H1 (cell line): ENCODE measurements at regions not wholly inside any gene's neighbourhood (a gene's known extent, or its start where the extent isn't known, plus 50 kb on each side); places are given as distances from the start of the nearest gene placed in this dataset.

Experiments used
- CTCF ChIA-PET: fragments of 300-600 bp; sonication (Branson Sonifier 250); formaldehyde crosslinking; loops from one replicate; lab custom pipeline; 2021; ENCODE audit not compliant: partially characterized antibody; lab: Charles Lee
- POLR2A ChIA-PET: fragments of 300-600 bp; sonication (Branson Sonifier 250); formaldehyde crosslinking; loops from one replicate; lab custom pipeline; 2021; ENCODE audit warnings: inconsistent platforms; ENCODE audit not compliant: partially characterized antibody; lab: Charles Lee
- DNase-seq, 2 experiments: peaks; one replicate each; pipeline versions ENCODE4 v3.0.0 to v3.0.0-alpha.2; 2010 to 2022; ENCODE audit warnings: low spot score in 2 of 2, low read depth in 1 of 2, mixed read lengths in 1 of 2
- FAIRE-seq: peaks from 2 replicates; lab custom pipeline; 2011; peaks lifted over from hg19 to GRCh38; lab: Jason Lieb, UNC
- H2AFZ ChIP-seq: 2 replicates; pipeline ENCODE4 v1.8.1; 2012; ENCODE audit warnings: low read length, inconsistent platforms
- H2AK5ac ChIP-seq: 2 replicates; pipeline ENCODE4 v1.6.1; 2013; ENCODE audit warnings: low read depth, low read length
- H2BK120ac ChIP-seq: replicated peaks from 2 replicates; pipeline ENCODE3; 2013; ENCODE audit warnings: low read depth, low read length, inconsistent platforms
- H2BK12ac ChIP-seq: 2 replicates; pipeline ENCODE4 v1.6.1; 2013; ENCODE audit warnings: low read depth, low read length
- H2BK15ac ChIP-seq: 2 replicates; pipeline ENCODE4 v1.6.1; 2013; ENCODE audit warnings: low read length
- H2BK20ac ChIP-seq: 2 replicates; pipeline ENCODE4 v1.6.1; 2013; ENCODE audit warnings: low read length
- H2BK5ac ChIP-seq: 2 replicates; pipeline ENCODE4 v1.6.1; 2013; ENCODE audit warnings: low read depth, low read length
- H3K14ac ChIP-seq: 2 replicates; pipeline ENCODE4 v1.6.1; 2013; ENCODE audit warnings: inconsistent platforms; ENCODE audit not compliant: insufficient read length
- H3K18ac ChIP-seq: 2 replicates; pipeline ENCODE4 v1.6.1; 2013; ENCODE audit warnings: low read length; ENCODE audit errors: extremely low read depth
- H3K23ac ChIP-seq: 2 replicates; pipeline ENCODE4 v1.6.1; 2013; ENCODE audit warnings: inconsistent platforms; ENCODE audit not compliant: insufficient read length
- H3K23me2 ChIP-seq: 2 replicates; pipeline ENCODE4 v1.6.1; 2013; ENCODE audit warnings: low read depth, low read length
- H3K27ac ChIP-seq: 2 replicates; pipeline ENCODE4 v1.6.1; 2011; ENCODE audit warnings: low read depth, low read length, inconsistent platforms
- H3K27me3 ChIP-seq, 4 experiments: replicated peaks in 1 of 4; 1 replicate in 1 of 4; 2 replicates in 3 of 4; pipeline versions ENCODE4 v1.6.1 to v1.8.1; 2011 to 2013; ENCODE audit warnings: low read length in 3 of 4, mild to moderate bottlenecking in 3 of 4, inconsistent platforms in 2 of 4, mixed read lengths in 2 of 4, moderate library complexity in 1 of 4; ENCODE audit not compliant: control insufficient read depth in 3 of 4, insufficient read depth in 3 of 4; ENCODE audit errors: extremely low read depth in 1 of 4
- H3K36me3 ChIP-seq, 4 experiments: 2 replicates each; pipeline versions ENCODE4 v1.6.1 to v1.8.1; 2011 to 2013; ENCODE audit warnings: mild to moderate bottlenecking in 4 of 4, low read length in 3 of 4, moderate library complexity in 2 of 4, control low read depth in 1 of 4, inconsistent platforms in 1 of 4; ENCODE audit not compliant: insufficient read depth in 4 of 4, control insufficient read depth in 2 of 4
- H3K4ac ChIP-seq: replicated peaks from 2 replicates; pipeline ENCODE3; 2013; ENCODE audit warnings: low read length, low read depth, mixed read lengths, inconsistent platforms; ENCODE audit not compliant: insufficient read length
- H3K4me1 ChIP-seq, 4 experiments: replicated peaks in 1 of 4; 1 replicate in 1 of 4; 2 replicates in 3 of 4; pipeline versions ENCODE4 v1.6.1 to v1.8.1; 2011 to 2013; ENCODE audit warnings: low read length in 3 of 4, inconsistent platforms in 2 of 4, mixed read lengths in 1 of 4; ENCODE audit not compliant: insufficient read depth in 4 of 4, control insufficient read depth in 3 of 4
- H3K4me2 ChIP-seq, 2 experiments: 2 replicates each; pipeline versions ENCODE4 v1.6.1 to v1.8.1; 2011 to 2013; ENCODE audit warnings: low read depth in 2 of 2, low read length in 2 of 2, control low read depth in 1 of 2, inconsistent platforms in 1 of 2, mild to moderate bottlenecking in 1 of 2; ENCODE audit not compliant: insufficient read depth in 1 of 2
- H3K4me3 ChIP-seq, 4 experiments: fragments of 200-600, 300-600 bp in 1 of 4; sonication (generic), shearing (Covaris generic), sonication (Bioruptor Twin) in 1 of 4; 2 replicates each; pipeline versions ENCODE4 v1.5.1 to v1.8.1; 2011 to 2016; ENCODE audit warnings: low read length in 4 of 4, low read depth in 3 of 4, control low read depth in 2 of 4, inconsistent platforms in 2 of 4, mild to moderate bottlenecking in 2 of 4, mixed read lengths in 1 of 4, moderate library complexity in 1 of 4; ENCODE audit not compliant: insufficient read depth in 2 of 4; ENCODE audit errors: extremely low read depth in 1 of 4
- H3K56ac ChIP-seq: replicated peaks from 2 replicates; pipeline ENCODE3; 2013; ENCODE audit warnings: low read depth, mild to moderate bottlenecking, mixed read lengths, low read length, inconsistent platforms; ENCODE audit not compliant: insufficient read length
- H3K79me1 ChIP-seq: 2 replicates; pipeline ENCODE4 v1.6.1; 2013; ENCODE audit warnings: low read depth, low read length, control low read depth
- H3K79me2 ChIP-seq, 2 experiments: 2 replicates each; pipeline versions ENCODE4 v1.6.1 to v1.8.1; 2012 to 2013; ENCODE audit warnings: low read length in 2 of 2, mild to moderate bottlenecking in 2 of 2, inconsistent platforms in 1 of 2; ENCODE audit not compliant: insufficient read depth in 2 of 2, control insufficient read depth in 1 of 2
- H3K9ac ChIP-seq, 4 experiments: replicated peaks in 1 of 4; 1 replicate in 1 of 4; 2 replicates in 3 of 4; pipeline versions ENCODE4 v1.6.1 to v1.8.1; 2011 to 2013; ENCODE audit warnings: low read depth in 3 of 4, low read length in 3 of 4, control low read depth in 2 of 4, mild to moderate bottlenecking in 2 of 4, moderate library complexity in 2 of 4, inconsistent platforms in 1 of 4; ENCODE audit errors: extremely low read depth in 1 of 4
- H3K9me3 ChIP-seq, 2 experiments: 2 replicates each; pipeline versions ENCODE4 v1.6.1 to v1.8.1; 2012 to 2013; ENCODE audit warnings: mild to moderate bottlenecking in 2 of 2, moderate library complexity in 2 of 2, control low read depth in 1 of 2, inconsistent platforms in 1 of 2, low read depth in 1 of 2, low read length in 1 of 2, mixed read lengths in 1 of 2; ENCODE audit not compliant: insufficient read depth in 2 of 2
- H4K20me1 ChIP-seq, 2 experiments: replicated peaks in 1 of 2; 2 replicates each; pipeline versions ENCODE3 to v1.8.1; 2011 to 2013; ENCODE audit warnings: inconsistent platforms in 2 of 2, low read length in 2 of 2, mild to moderate bottlenecking in 1 of 2; ENCODE audit not compliant: insufficient read depth in 2 of 2, control insufficient read depth in 1 of 2
- H4K5ac ChIP-seq: 2 replicates; pipeline ENCODE4 v1.6.1; 2013; ENCODE audit warnings: low read length, low read depth, mixed read lengths, inconsistent platforms; ENCODE audit not compliant: insufficient read length
- H4K8ac ChIP-seq: 2 replicates; pipeline ENCODE4 v1.8.0; 2013; ENCODE audit warnings: mild to moderate bottlenecking, moderate library complexity, low read length, inconsistent platforms; ENCODE audit not compliant: insufficient read depth; ENCODE audit errors: extremely low read depth
- H4K91ac ChIP-seq: replicated peaks from 2 replicates; pipeline ENCODE3; 2013; ENCODE audit warnings: low read length, mixed read lengths, inconsistent platforms; ENCODE audit not compliant: insufficient read length
- CREB1 ChIP-seq: IDR thresholded peaks from 2 replicates; pipeline ENCODE4 v1.6.1; 2012; ENCODE audit warnings: inconsistent platforms
- KDM1A ChIP-seq: fragments of 200-600, 300-600 bp; sonication (generic); IDR thresholded peaks from 2 replicates; pipeline ENCODE4 v1.7.1; 2016; ENCODE audit warnings: mild to moderate bottlenecking, low read length, borderline replicate concordance
- MAFK ChIP-seq: IDR thresholded peaks from 2 replicates; pipeline ENCODE4 v1.6.1; 2012; ENCODE audit warnings: low read depth, mild to moderate bottlenecking, improper control_type of control experiment, low read length
- NANOG ChIP-seq: IDR thresholded peaks from 2 replicates; pipeline ENCODE4 v1.6.1; 2011; ENCODE audit warnings: low read length, low read depth, mild to moderate bottlenecking, inconsistent platforms; ENCODE audit not compliant: insufficient read depth, poor library complexity, severe bottlenecking
- TAF7 ChIP-seq: optimal IDR thresholded peaks from 2 replicates; pipeline ENCODE3; 2011; ENCODE audit warnings: low read depth, mild to moderate bottlenecking, inconsistent platforms, low read length, moderate library complexity, borderline replicate concordance
- WGBS, 2 experiments: shearing (Covaris generic) in 1 of 2; methylation state at CpG; one replicate each; pipeline versions ENCODE4 v1.1.6 to v1.1.7; 2013 to 2015; ENCODE audit warnings: low lambda C conversion rate in 2 of 2, mixed read lengths in 2 of 2, inconsistent platforms in 1 of 2, low coverage in 1 of 2, missing lambda C conversion rate in 1 of 2; ENCODE audit not compliant: insufficient replicate concordance in 2 of 2, insufficient coverage in 1 of 2, insufficient read length in 1 of 2; ENCODE audit errors: extremely low coverage in 1 of 2, missing lambda C conversion rate in 1 of 2; 5-methylcytosine and 5-hydroxymethylcytosine counted together

DNA sequence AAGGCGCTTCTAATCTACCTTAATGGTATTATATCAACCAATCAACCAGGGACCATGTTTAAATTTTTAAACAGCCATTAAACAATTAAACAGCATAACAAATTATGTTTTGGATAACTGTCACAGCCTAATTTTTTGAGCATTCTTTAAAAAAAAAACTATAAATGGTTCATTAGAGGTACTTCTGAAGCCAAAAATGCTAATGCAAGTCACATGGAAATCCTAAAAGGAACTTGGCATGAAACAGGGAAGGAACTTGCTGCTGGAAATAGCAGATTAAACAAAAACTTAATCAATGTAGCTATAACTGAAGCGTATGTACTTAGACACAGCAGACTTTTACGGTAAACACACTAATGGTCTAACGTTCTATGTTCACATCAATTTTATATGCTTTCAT, 190.2 kb upstream of the BTG1 start:
- Histone ChIP-seq H2BK15ac (no peak overlapping the region), H3K18ac (no peak overlapping the region), H3K9ac (no peak overlapping the region), H3K79me1 (no peaks in the 10 kb centered on the region), H3K4ac (no peak overlapping the region), H3K4me3 (no peak overlapping the region), H4K91ac (no peak overlapping the region), H4K5ac (no peak overlapping the region), H2AFZ (no peak overlapping the region), H2BK20ac (no peak overlapping the region), H4K20me1 (no peaks in the 10 kb centered on the region), H3K23me2 (no peaks in the 10 kb centered on the region), H3K36me3 (no peaks in the 10 kb centered on the region), H2BK12ac (no peak overlapping the region), H3K56ac (no peak overlapping the region), H3K23ac (no peak overlapping the region), H2BK120ac (no peak overlapping the region), H2AK5ac (no peak overlapping the region), H2BK5ac (no peak overlapping the region), H3K9me3 (peaks cover 0 to 2% of the 10 kb centered on the region in 2 experiments; a peak in 1 of 4 replicates), H3K27me3 (no peaks in the 10 kb centered on the region), H3K4me1 (no peaks in the 10 kb centered on the region), H3K27ac (no peak overlapping the region), H4K8ac (no peak overlapping the region), H3K4me2 (no peak overlapping the region), H3K14ac (no peak overlapping the region), H3K79me2 (no peaks in the 10 kb centered on the region)
- no peak for FAIRE-seq
- TF ChIP-seq MAFK (no peak), CREB1 (no peak), TAF7 (no peak), KDM1A (no peak), NANOG (no peak)
- WGBS, 2 experiments = 95% methylated on average over 4 of the region's 4 CpGs; no CpG with 5 or more reads in 1 of the 2 experiments
- no peak for DNase-seq
- ChIA-PET CTCF (no interaction called here), POLR2A (no interaction called here)
